ENCODE measurements at regions not wholly inside any gene's neighbourhood (a gene's known extent, or its start where the extent isn't known, plus 50 kb on each side); places are given as distances from the start of the nearest gene placed in this dataset.

- no peak for DNase-seq (ENCODE audit: low read depth)
These were observed 491.5 kb downstream of the NUF2 start for GRCh38 chr1:163813251-163813650.

- no peak for DNase-seq (ENCODE audit: low read depth)
These were observed 498.5 kb downstream of the NUF2 start for GRCh38 chr1:163820226-163820625.

GRCh38 chr1:163820766-163821165, 499.0 kb downstream of the NUF2 start:
- peak; percentile 34 for DNase-seq (ENCODE audit: low read depth)

GRCh38 chr1:163821679-163822078, 499.9 kb downstream of the NUF2 start:
- DNase-seq (ENCODE audit: low read depth), result no peak

GRCh38 chr1:163823017-163823416, 501.3 kb downstream of the NUF2 start:
- no peak for DNase-seq (ENCODE audit: low read depth)

- peak; percentile 89 for DNase-seq (ENCODE audit: low read depth)
These were observed 502.3 kb downstream of the NUF2 start for GRCh38 chr1:163824006-163824405.

GRCh38 chr1:163824490-163824889, 502.7 kb downstream of the NUF2 start:
- no peak for DNase-seq (ENCODE audit: low read depth)

GRCh38 chr1:163826500-163826899, 504.7 kb downstream of the NUF2 start:
- DNase-seq (ENCODE audit: low read depth), result no peak

- no peak for DNase-seq (ENCODE audit: low read depth)
These were observed 513.0 kb downstream of the NUF2 start for GRCh38 chr1:163834778-163835177.

- DNase-seq (ENCODE audit: low read depth), result no peak
These were observed 514.7 kb downstream of the NUF2 start for GRCh38 chr1:163836481-163836880.

GRCh38 chr1:163837206-163837605, 515.5 kb downstream of the NUF2 start:
- DNase-seq (ENCODE audit: low read depth), result no peak

GRCh38 chr1:163842571-163842970, 520.8 kb downstream of the NUF2 start:
- peak; percentile 72 for DNase-seq (ENCODE audit: low read depth)

- DNase-seq (ENCODE audit: low read depth), result peak; percentile 61
These were observed 522.7 kb downstream of the NUF2 start for GRCh38 chr1:163844459-163844858.

GRCh38 chr1:163845279-163845678, 523.5 kb downstream of the NUF2 start:
- DNase-seq (ENCODE audit: low read depth), result no peak

- DNase-seq (ENCODE audit: low read depth), result no peak
These were observed 542.0 kb downstream of the NUF2 start for GRCh38 chr1:163863731-163864130.

GRCh38 chr1:163864207-163864606, 542.5 kb downstream of the NUF2 start:
- no peak for DNase-seq (ENCODE audit: low read depth)

- no peak for DNase-seq (ENCODE audit: low read depth)
These were observed 544.8 kb downstream of the NUF2 start for GRCh38 chr1:163866564-163866963.

- peak; percentile 24 for DNase-seq (ENCODE audit: low read depth)
These were observed 548.9 kb downstream of the NUF2 start for GRCh38 chr1:163870666-163871065.

GRCh38 chr1:163872067-163872466, 550.3 kb downstream of the NUF2 start:
- peak; percentile 90 for DNase-seq (ENCODE audit: low read depth)

GRCh38 chr1:163874070-163874469, 552.3 kb downstream of the NUF2 start:
- no peak for DNase-seq (ENCODE audit: low read depth)

GRCh38 chr1:163875200-163875926, 553.6 kb downstream of the NUF2 start:
- peak; percentile 98 for DNase-seq (ENCODE audit: low read depth)

GRCh38 chr1:163875927-163876320, 554.2 kb downstream of the NUF2 start:
- peak; percentile 97 for DNase-seq (ENCODE audit: low read depth)

GRCh38 chr1:163876546-163876945, 554.8 kb downstream of the NUF2 start:
- DNase-seq (ENCODE audit: low read depth), result no peak

GRCh38 chr1:163877016-163877415, 555.3 kb downstream of the NUF2 start:
- peak; percentile 88 for DNase-seq (ENCODE audit: low read depth)
